COLO668 (cell line): ENCODE measurements at regions not wholly inside any gene's neighbourhood (a gene's known extent, or its start where the extent isn't known, plus 50 kb on each side); places are given as distances from the start of the nearest gene placed in this dataset.

Source experiments
- DNase-seq: peaks from one replicate; lab custom pipeline; 2025; ENCODE audit not compliant: unreplicated experiment; lab: John Stamatoyannopoulos, UW

DNA sequence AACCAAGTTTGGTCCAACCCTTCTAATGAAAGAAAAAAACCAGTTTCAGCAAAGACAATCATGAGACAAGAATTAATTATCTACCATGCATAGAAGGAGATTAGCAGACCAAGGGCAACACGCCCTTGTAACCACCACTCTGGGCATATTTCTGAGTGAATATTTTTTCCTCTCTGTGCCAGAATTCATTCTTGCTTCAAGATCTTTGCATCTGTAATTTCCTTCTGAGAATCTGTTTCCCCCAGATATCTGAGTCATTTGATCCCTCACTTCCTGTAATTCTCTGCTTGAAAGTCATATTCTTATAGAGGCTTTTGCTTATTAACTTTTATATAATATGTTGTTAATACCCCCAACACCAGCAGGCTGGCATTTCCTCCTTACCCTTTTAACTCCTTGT lies 243.7 kb downstream of the SLC16A7 start:
- no peak for DNase-seq

DNA sequence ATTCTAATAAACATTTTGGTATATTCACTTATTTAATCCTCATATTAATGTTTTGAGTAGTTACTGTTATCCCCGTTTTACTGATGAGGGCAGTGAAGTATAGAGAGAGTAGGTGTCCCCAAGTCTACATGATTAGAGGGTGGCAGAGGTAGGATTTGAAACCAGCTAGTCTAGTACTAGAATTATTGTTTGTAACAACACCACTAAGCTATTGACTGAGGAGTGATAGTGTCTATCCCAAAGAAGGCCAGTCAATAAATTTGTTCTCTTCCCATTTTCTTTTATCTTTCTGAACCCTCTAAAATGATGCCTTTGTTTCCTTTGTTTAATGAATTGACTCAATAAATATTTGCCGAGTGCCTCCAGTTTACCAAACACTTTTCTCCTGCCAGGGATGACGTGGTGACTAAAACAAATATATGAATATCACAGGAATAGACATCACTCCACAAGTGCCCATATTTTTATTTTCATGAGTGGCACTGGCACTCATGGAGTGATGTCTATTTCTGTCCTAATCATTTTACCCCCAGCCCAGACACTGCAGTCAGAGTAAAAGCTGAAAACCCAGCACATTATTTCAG lies 247.5 kb downstream of the SLC16A7 start:
- peak; percentile 36 for DNase-seq

DNA sequence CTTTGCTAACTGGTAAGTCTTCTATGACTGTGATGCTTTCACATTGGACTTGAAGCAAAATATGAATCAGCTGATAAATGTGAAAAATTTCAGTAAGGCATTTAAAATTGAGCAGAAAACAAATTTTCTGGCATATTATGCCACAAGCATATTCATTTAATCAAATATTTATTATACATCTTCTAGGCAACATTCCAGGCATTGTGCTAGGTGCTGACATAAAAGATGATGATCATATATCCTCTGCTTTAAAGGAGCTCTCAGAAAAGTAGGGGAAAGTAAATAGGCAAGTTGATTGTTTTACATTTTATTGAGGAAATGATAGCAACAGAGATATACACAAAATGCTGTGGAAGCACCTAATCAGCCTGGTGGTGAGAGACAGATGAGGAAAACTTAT lies 248.9 kb downstream of the SLC16A7 start:
- no peak for DNase-seq

- DNase-seq = no peak
Observed at GRCh38 chr12:59845293-59845692, 249.5 kb downstream of the SLC16A7 start.

DNA sequence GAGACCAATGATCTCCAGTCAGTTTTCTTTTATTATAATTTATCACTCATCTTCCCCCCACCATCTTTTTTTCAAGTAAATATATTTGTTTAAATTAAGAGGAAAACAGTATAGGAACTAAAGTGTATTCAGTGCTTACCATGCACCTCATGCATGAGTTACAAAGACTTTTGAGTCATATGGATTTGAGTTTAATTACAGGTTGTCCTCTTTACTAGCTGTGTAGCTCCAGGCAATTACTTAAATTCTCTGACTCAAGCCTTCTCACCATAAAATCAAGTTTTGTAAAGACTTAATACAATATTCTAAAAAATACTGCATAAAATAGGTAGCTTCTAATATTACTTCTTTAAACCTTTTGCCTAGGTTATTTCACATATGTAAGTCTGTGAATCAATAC lies 251.3 kb downstream of the SLC16A7 start:
- no peak for DNase-seq

DNA sequence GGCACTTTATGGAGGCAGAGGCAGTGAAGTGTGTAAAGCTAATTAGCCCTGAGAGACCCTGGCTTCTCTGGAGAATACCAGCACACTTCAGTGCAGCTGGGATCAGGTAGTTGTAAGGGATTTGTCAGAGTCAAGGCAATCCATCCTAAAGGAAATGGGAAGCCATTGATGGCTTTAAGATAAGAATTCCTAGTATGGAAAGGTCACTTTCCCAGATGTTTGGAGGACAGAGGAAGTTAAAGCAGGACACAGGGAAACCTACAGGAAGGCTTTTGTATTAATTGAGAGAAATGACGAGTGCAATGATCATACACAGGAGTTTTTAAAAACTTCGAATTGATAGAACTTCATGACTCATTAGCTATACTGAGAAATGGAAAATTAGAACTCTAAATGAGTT lies 254.4 kb downstream of the SLC16A7 start:
- DNase-seq = no peak

- no peak for DNase-seq
Observed at GRCh38 chr12:59858508-59859170, 262.8 kb downstream of the SLC16A7 start.

- DNase-seq = no peak
Observed at GRCh38 chr12:59859171-59859510, 263.3 kb downstream of the SLC16A7 start.

GRCh38 chr12:59861635-59862034 lies 265.8 kb downstream of the SLC16A7 start:
- DNase-seq = no peak

- DNase-seq = no peak
Observed at GRCh38 chr12:59867055-59867454, 271.2 kb downstream of the SLC16A7 start.

GRCh38 chr12:59867689-59868088 lies 271.9 kb downstream of the SLC16A7 start:
- no peak for DNase-seq

DNA sequence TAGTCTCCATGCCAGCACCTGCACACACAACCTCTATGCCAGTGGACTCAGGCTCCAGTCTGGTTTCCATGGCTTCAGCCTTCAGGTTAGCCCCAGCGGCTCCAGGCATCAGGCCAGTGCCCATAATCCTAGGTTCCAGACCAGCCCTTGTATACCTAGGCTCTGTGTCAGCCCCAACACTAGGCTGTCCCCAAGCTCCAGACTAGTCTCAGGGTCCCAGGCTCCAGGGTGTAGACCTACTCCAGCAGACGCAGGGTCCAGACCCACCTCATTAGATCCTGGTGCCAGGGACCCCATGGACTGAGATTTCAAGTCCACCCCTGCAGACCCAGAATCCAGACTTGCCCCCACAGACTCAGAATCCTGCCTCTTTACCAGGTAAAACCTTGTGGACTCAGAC lies 275.9 kb downstream of the SLC16A7 start:
- DNase-seq = no peak

- DNase-seq = no peak
Observed at GRCh38 chr12:59873136-59873535, 277.3 kb downstream of the SLC16A7 start.

DNA sequence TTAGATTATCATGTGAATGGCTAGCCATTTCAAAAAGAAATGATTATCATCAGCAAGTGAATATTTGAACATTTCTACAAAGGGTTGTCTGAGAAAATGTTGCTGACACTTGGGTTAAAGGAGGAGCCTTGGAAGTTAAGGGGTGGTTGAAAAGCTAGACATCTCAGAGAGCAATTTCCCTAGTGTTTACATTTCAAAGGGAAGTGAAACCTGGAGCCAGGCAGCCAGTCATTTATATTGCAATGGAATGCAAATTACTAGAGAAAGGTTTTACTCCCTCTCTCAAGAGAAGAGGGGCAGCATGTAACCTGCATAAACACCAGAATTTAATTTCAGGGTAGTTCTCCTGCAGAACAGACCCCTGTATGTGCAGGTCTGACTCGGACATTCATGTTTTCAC lies 279.0 kb downstream of the SLC16A7 start:
- no peak for DNase-seq

DNA sequence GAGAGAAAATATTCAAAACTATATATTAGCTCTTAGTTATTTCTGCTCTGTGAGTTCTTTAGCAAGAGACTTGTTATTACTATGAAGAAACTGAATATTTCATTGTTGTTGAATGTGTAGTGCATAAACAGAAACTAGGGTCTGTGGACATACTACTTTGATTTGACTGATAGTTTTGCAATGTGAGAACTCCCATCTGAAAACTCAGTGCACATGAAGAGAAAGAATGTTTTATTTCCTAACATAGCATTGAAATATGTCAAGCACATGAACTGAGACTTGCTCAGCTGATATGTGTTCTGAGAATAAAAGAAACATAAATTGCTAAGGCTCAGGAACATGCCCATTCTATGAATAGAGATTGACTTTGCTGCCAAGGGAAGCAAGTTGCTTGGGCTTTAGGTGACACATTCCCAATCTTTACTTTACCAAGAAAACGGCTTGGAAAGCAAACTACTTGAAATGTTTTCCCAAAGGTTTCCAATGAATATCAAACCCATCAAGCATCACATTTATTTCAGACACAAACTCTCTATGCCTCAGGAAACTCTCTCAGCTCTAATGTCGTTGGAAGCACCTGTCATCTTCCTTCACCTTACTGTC lies 290.4 kb downstream of the SLC16A7 start:
- no peak for DNase-seq

- no peak for DNase-seq
Observed at GRCh38 chr12:59887178-59887577, 291.3 kb downstream of the SLC16A7 start.

GRCh38 chr12:59890896-59891579 lies 295.2 kb downstream of the SLC16A7 start:
- no peak for DNase-seq

DNA sequence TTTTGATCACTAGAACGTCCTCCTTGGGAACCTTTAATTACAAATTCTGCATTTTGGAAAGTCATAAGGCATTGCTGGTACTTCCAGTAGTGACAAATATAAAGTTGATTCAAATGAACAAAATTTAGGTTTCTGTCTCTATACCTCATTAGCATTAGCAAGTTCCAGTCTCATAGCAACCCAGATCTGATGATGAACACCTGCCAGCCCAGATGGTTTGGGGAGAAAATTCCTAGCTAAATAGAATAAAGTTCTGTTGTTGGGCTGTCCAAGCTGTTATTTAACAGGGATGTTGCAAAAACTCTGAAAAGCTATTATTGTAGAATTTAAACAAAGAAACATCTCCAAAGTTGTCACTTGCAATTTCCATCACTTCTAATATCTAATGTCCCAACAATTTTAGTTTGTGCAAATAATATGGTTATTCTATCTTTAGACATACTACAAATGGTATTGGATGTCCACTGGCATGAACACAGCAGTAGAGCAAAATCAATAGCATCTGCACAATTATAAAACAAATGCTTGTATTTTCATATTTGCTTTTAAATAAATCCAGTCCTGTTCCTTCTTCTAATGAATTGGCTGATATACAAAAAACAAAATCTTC lies 299.4 kb downstream of the SLC16A7 start:
- no peak for DNase-seq

- DNase-seq = no peak
Observed at GRCh38 chr12:59904874-59905521, 309.2 kb downstream of the SLC16A7 start.

DNA sequence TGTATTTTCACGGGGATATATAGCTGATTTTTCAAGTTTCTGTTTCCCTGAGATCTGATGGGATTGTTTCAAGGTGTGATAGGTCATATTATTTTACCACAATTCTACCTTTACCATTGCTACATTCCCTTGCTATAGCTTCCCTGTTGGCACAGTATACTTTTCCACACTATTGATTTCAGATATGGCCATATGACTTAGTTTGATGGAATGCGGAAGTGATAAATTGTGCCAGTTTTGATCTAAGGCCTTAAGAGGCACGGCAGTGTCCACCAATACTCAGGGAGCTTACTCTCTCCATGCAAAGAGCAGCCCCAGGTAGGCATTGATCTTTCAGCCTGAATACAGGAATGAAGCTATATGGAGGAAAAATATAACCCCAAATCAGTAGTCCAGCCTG lies 315.7 kb downstream of the SLC16A7 start:
- DNase-seq = no peak

DNA sequence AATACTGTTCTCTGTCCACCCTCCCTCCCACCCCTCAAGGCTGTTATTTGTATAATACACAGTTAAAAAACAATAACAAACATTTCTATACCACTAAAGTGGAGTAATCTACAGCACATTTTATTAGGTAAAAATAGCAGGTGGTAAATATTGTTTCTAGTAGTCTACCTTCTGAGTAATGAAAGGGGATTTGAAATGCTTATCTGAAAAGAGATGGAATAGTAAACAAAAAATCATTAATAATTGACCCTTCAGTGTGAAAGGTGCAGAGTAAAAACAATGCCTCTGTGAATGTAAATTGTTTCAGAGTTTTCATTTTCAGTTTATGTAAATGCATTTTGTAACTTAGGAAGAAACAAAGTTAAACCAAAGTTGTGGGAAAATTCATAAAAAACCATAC lies 321.2 kb downstream of the SLC16A7 start:
- DNase-seq = no peak
